Uterus (tissue), 3 donors: ENCODE measurements at regions not wholly inside any gene's neighbourhood (a gene's known extent, or its start where the extent isn't known, plus 50 kb on each side); places are given as distances from the start of the nearest gene placed in this dataset.
"Not testable (repeated sequence)": the region's sequence is repeated elsewhere in the genome, so short reads cannot be mapped to it uniquely, and the experiment has no call there.

Source experiments
- DNase-seq, 2 donors: peaks; one replicate each; pipeline ENCODE4 v3.0.0-alpha.2; 2019 to 2020
- H3K27ac ChIP-seq, 2 donors: fragments of 200-600 bp; sonication (generic); 1 replicate in 1 of 2; 2 replicates in 1 of 2; pipeline ENCODE4 v1.5.1; 2016 to 2018
- H3K27me3 ChIP-seq, 2 donors: fragments of 200-600 bp; sonication (generic); one replicate each; pipeline ENCODE4 v1.5.1; 2018 to 2019; ENCODE audit warnings: control low read depth in 1 of 2
- H3K36me3 ChIP-seq, 2 donors: fragments of 200-600 bp; sonication (generic); one replicate each; pipeline ENCODE4 v1.5.1; 2019; ENCODE audit warnings: control low read depth in 1 of 2
- H3K4me1 ChIP-seq, 2 donors: fragments of 200-600 bp; sonication (generic); one replicate each; pipeline ENCODE4 v1.5.1; 2018 to 2019; ENCODE audit warnings: control low read depth in 1 of 2
- H3K4me3 ChIP-seq, 2 donors: fragments of 200-600 bp; sonication (generic); 1 replicate in 1 of 2; 2 replicates in 1 of 2; pipeline ENCODE4 v1.5.1; 2018 to 2019; ENCODE audit warnings: mild to moderate bottlenecking in 1 of 2
- H3K9me3 ChIP-seq, 2 donors: fragments of 200-600 bp; sonication (generic); one replicate each; pipeline ENCODE4 v1.5.1; 2019; ENCODE audit warnings: control low read depth in 1 of 2
- CTCF ChIP-seq, 4 experiments: fragments of 200-600 bp in 2 of 4; fragments of 450-650 bp in 2 of 4; sonication (generic) in 2 of 4; IDR thresholded peaks; one replicate each; pipeline ENCODE4 v1.5.1; 2016 to 2019; ENCODE audit warnings: antibody characterized with exemption in 4 of 4, mild to moderate bottlenecking in 2 of 4, moderate library complexity in 1 of 4
- POLR2A ChIP-seq, 2 donors: fragments of 450-650 bp; IDR thresholded peaks; one replicate each; pipeline ENCODE4 v1.6.1; 2016; ENCODE audit warnings: antibody characterized with exemption in 2 of 2, mild to moderate bottlenecking in 1 of 2, moderate library complexity in 1 of 2
- intact Hi-C: fragments of 100-400 bp; cut with DNase I; formaldehyde crosslinking; loops from one replicate; pipeline ENCODE4 v1.15.1; 2023; ENCODE audit warnings: low total_unique reads
- donor health status: DM: yes; HTN: yes; CAD: no.

- Histone ChIP-seq H3K27ac (no peak overlapping the region), H3K27me3 (no peaks in the 10 kb centered on the region), H3K9me3 (no peaks in the 10 kb centered on the region), H3K4me1 (no peaks in the 10 kb centered on the region), H3K36me3 (no peaks in the 10 kb centered on the region), H3K4me3 (no peak overlapping the region)
- TF ChIP-seq CTCF (IDR thresholded peaks at IDR 0.05), result no peak
- TF ChIP-seq POLR2A (IDR thresholded peaks at IDR 0.05), result no peak
- no peak for DNase-seq
- intact Hi-C loops, result no loop called here
These were observed 256.6 kb upstream of the PTBP2 start for GRCh38 chr1:96464991-96465390.

- intact Hi-C loops, result no loop called here
- Histone ChIP-seq H3K27ac (no peak overlapping the region), H3K9me3 (no peaks in the 10 kb centered on the region), H3K4me3 (no peak overlapping the region), H3K36me3 (no peaks in the 10 kb centered on the region), H3K27me3 (no peaks in the 10 kb centered on the region), H3K4me1 (no peaks in the 10 kb centered on the region)
- no peak for TF ChIP-seq POLR2A (IDR thresholded peaks at IDR 0.05)
- no peak for TF ChIP-seq CTCF (IDR thresholded peaks at IDR 0.05)
- no peak for DNase-seq
These were observed 256.1 kb upstream of the PTBP2 start for GRCh38 chr1:96465441-96465840.

- no peaks in the 10 kb centered on the region for H3K9me3 ChIP-seq
- intact Hi-C loops, result no loop called here
- H3K27me3 ChIP-seq, result no peaks in the 10 kb centered on the region
- DNase-seq, result no peak
- H3K27ac ChIP-seq, result no peak overlapping the region
- no peaks in the 10 kb centered on the region for H3K36me3 ChIP-seq
- TF ChIP-seq POLR2A (IDR thresholded peaks at IDR 0.05) (no peak), CTCF (IDR thresholded peaks at IDR 0.05) (no peak)
- no peak overlapping the region for H3K4me3 ChIP-seq
- H3K4me1 ChIP-seq, result no peaks in the 10 kb centered on the region
These were observed 254.7 kb upstream of the PTBP2 start for GRCh38 chr1:96466842-96467241.

GRCh38 chr1:96469726-96470125 is 251.9 kb upstream of the PTBP2 start:
- H3K4me1 ChIP-seq, H3K9me3 ChIP-seq, intact Hi-C loops, H3K27me3 ChIP-seq, H3K27ac ChIP-seq, H3K36me3 ChIP-seq, H3K4me3 ChIP-seq, DNase-seq: not testable (repeated sequence)

GRCh38 chr1:96472471-96472870 is 249.1 kb upstream of the PTBP2 start:
- TF ChIP-seq POLR2A (IDR thresholded peaks at IDR 0.05) (no peak), CTCF (IDR thresholded peaks at IDR 0.05) (no peak)
- H3K27me3 ChIP-seq, result no peaks in the 10 kb centered on the region
- no peak overlapping the region for H3K4me3 ChIP-seq
- intact Hi-C loops, result no loop called here
- no peak overlapping the region for H3K27ac ChIP-seq
- DNase-seq, result no peak
- H3K4me1 ChIP-seq, result no peaks in the 10 kb centered on the region
- no peaks in the 10 kb centered on the region for H3K36me3 ChIP-seq
- no peaks in the 10 kb centered on the region for H3K9me3 ChIP-seq

- DNase-seq, result no peak
These were observed 247.7 kb upstream of the PTBP2 start for GRCh38 chr1:96473791-96474434.

More at GRCh38 chr1:96473791-96474434, 247.7 kb upstream of the PTBP2 start:
- Histone ChIP-seq H3K36me3 (no peaks in the 10 kb centered on the region), H3K27ac (no peak overlapping the region), H3K4me3 (no peak overlapping the region), H3K4me1 (no peaks in the 10 kb centered on the region), H3K27me3 (no peaks in the 10 kb centered on the region), H3K9me3 (no peaks in the 10 kb centered on the region)
- TF ChIP-seq CTCF (IDR thresholded peaks at IDR 0.05), result no peak
- intact Hi-C loops, result no loop called here
